ENCODE measurements at regions not wholly inside any gene's neighbourhood (a gene's known extent, or its start where the extent isn't known, plus 50 kb on each side); places are given as distances from the start of the nearest gene placed in this dataset.

- Histone ChIP-seq H3K4me3 (ENCODE audit: low read length, poor library complexity, severe bottlenecking) (no peak overlapping the region), H2AFZ (ENCODE audit: low read length) (no peak overlapping the region), H3K27me3 (ENCODE audit: insufficient read depth, low read length, poor library complexity, severe bottlenecking) (no peaks in the 10 kb centered on the region), H4K20me1 (ENCODE audit: insufficient read depth, low read length, poor library complexity, severe bottlenecking) (no peaks in the 10 kb centered on the region), H3K4me1 (ENCODE audit: insufficient read depth, low read length, poor library complexity, severe bottlenecking) (no peaks in the 10 kb centered on the region), H3K4me2 (ENCODE audit: low read depth, low read length, poor library complexity, severe bottlenecking) (no peak overlapping the region), H3K9me3 (ENCODE audit: insufficient read depth, low read depth, low read length) (no peaks in the 10 kb centered on the region), H3K9ac (ENCODE audit: low read depth, low read length, poor library complexity, severe bottlenecking) (no peak overlapping the region), H3F3A (ENCODE audit: low read depth) (no peaks in the 10 kb centered on the region), H3K79me2 (ENCODE audit: insufficient read depth, low read length) (no peaks in the 10 kb centered on the region), H3K9me2 (replicated peaks; ENCODE audit: low read depth, low read length) (no peaks in the 10 kb centered on the region), H3K36me3 (ENCODE audit: insufficient read depth, low read length) (no peaks in the 10 kb centered on the region)
- TF ChIP-seq, protein P1, sequence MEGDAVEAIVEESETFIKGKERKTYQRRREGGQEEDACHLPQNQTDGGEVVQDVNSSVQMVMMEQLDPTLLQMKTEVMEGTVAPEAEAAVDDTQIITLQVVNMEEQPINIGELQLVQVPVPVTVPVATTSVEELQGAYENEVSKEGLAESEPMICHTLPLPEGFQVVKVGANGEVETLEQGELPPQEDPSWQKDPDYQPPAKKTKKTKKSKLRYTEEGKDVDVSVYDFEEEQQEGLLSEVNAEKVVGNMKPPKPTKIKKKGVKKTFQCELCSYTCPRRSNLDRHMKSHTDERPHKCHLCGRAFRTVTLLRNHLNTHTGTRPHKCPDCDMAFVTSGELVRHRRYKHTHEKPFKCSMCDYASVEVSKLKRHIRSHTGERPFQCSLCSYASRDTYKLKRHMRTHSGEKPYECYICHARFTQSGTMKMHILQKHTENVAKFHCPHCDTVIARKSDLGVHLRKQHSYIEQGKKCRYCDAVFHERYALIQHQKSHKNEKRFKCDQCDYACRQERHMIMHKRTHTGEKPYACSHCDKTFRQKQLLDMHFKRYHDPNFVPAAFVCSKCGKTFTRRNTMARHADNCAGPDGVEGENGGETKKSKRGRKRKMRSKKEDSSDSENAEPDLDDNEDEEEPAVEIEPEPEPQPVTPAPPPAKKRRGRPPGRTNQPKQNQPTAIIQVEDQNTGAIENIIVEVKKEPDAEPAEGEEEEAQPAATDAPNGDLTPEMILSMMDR (conservative IDR thresholded peaks at IDR 0.05; ENCODE audit: low read length), result no peak
- TF ChIP-seq EZH2phosphoT487 (IDR thresholded peaks at IDR 0.05; ENCODE audit: borderline replicate concordance), result no peak
These were observed 710.0 kb downstream of the OTOL1 start for GRCh38 chr3:162206648-162207047.

GRCh38 chr3:162211470-162211869, 714.9 kb downstream of the OTOL1 start:
- Histone ChIP-seq H2AFZ (ENCODE audit: low read length) (no peak overlapping the region), H3K9ac (ENCODE audit: low read depth, low read length, poor library complexity, severe bottlenecking) (no peak overlapping the region), H3K4me1 (ENCODE audit: insufficient read depth, low read length, poor library complexity, severe bottlenecking) (no peaks in the 10 kb centered on the region), H3K36me3 (ENCODE audit: insufficient read depth, low read length) (no peaks in the 10 kb centered on the region), H3K4me3 (ENCODE audit: low read length, poor library complexity, severe bottlenecking) (no peak overlapping the region), H3K9me2 (replicated peaks; ENCODE audit: low read depth, low read length) (no peaks in the 10 kb centered on the region), H4K20me1 (ENCODE audit: insufficient read depth, low read length, poor library complexity, severe bottlenecking) (no peaks in the 10 kb centered on the region), H3K9me3 (ENCODE audit: insufficient read depth, low read depth, low read length) (no peaks in the 10 kb centered on the region), H3F3A (ENCODE audit: low read depth) (no peaks in the 10 kb centered on the region), H3K27me3 (ENCODE audit: insufficient read depth, low read length, poor library complexity, severe bottlenecking) (no peaks in the 10 kb centered on the region), H3K4me2 (ENCODE audit: low read depth, low read length, poor library complexity, severe bottlenecking) (no peak overlapping the region), H3K79me2 (ENCODE audit: insufficient read depth, low read length) (no peaks in the 10 kb centered on the region)
- TF ChIP-seq, protein P1 (conservative IDR thresholded peaks at IDR 0.05; ENCODE audit: low read length), result no peak
- no peak for TF ChIP-seq EZH2phosphoT487 (IDR thresholded peaks at IDR 0.05; ENCODE audit: borderline replicate concordance)

DNA sequence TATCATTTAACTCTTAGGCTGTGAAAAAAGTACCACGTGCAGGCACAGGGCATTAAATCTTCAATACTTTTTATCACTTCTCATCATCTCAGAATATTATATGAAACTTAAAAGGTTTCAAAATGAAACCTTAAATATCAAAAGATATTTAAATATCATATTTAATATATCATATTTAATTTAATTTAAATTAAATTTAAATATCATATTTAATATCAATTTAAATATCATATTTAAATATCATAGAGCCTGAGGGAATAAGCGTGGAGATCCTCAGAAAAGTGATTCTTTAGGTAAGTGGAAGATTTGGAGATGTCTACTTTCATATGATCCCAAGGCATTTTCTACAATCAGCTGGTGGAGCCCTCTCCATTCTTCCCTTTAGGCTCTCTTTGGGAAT, 716.6 kb downstream of the OTOL1 start:
- Histone ChIP-seq H2AFZ (ENCODE audit: low read length) (no peak overlapping the region), H3K4me1 (ENCODE audit: insufficient read depth, low read length, poor library complexity, severe bottlenecking) (no peaks in the 10 kb centered on the region), H3K27me3 (ENCODE audit: insufficient read depth, low read length, poor library complexity, severe bottlenecking) (no peaks in the 10 kb centered on the region), H4K20me1 (ENCODE audit: insufficient read depth, low read length, poor library complexity, severe bottlenecking) (no peaks in the 10 kb centered on the region), H3K79me2 (ENCODE audit: insufficient read depth, low read length) (no peaks in the 10 kb centered on the region), H3K36me3 (ENCODE audit: insufficient read depth, low read length) (no peaks in the 10 kb centered on the region), H3K9me3 (ENCODE audit: insufficient read depth, low read depth, low read length) (no peaks in the 10 kb centered on the region), H3F3A (ENCODE audit: low read depth) (no peaks in the 10 kb centered on the region), H3K4me2 (ENCODE audit: low read depth, low read length, poor library complexity, severe bottlenecking) (no peak overlapping the region), H3K9ac (ENCODE audit: low read depth, low read length, poor library complexity, severe bottlenecking) (no peak overlapping the region), H3K4me3 (ENCODE audit: low read length, poor library complexity, severe bottlenecking) (no peak overlapping the region), H3K9me2 (replicated peaks; ENCODE audit: low read depth, low read length) (no peaks in the 10 kb centered on the region)
- TF ChIP-seq, protein P1 (conservative IDR thresholded peaks at IDR 0.05; ENCODE audit: low read length), result no peak
- TF ChIP-seq EZH2phosphoT487 (IDR thresholded peaks at IDR 0.05; ENCODE audit: borderline replicate concordance), result no peak

Data from Loucy (cell line).